Mesenchymal stem cell (in vitro differentiated cells and primary cell): ENCODE measurements at regions not wholly inside any gene's neighbourhood (a gene's known extent, or its start where the extent isn't known, plus 50 kb on each side); places are given as distances from the start of the nearest gene placed in this dataset.
"Not testable (repeated sequence)": the region's sequence is repeated elsewhere in the genome, so short reads cannot be mapped to it uniquely, and the experiment has no call there.

Experiments used
- DNase-seq: peaks from one replicate; pipeline ENCODE4 v3.0.0-alpha.2; 2013
- H2AFZ ChIP-seq: one replicate; pipeline ENCODE4 v1.6.1; 2013; ENCODE audit warnings: low read depth, mild to moderate bottlenecking, control low read depth, inconsistent platforms, low read length, moderate library complexity
- H2AK5ac ChIP-seq: 2 replicates; pipeline ENCODE4 v1.6.1; 2013; ENCODE audit warnings: low read length, moderate library complexity, mild to moderate bottlenecking, inconsistent platforms; ENCODE audit not compliant: severe bottlenecking
- H2BK120ac ChIP-seq: one replicate; pipeline ENCODE4 v1.6.1; 2013; ENCODE audit warnings: low read depth, mild to moderate bottlenecking, inconsistent platforms, low read length, moderate library complexity
- H2BK12ac ChIP-seq, 2 experiments: one replicate each; pipeline ENCODE4 v1.6.1; 2013; ENCODE audit warnings: inconsistent platforms in 2 of 2, low read length in 2 of 2, mild to moderate bottlenecking in 2 of 2, moderate library complexity in 2 of 2, control low read depth in 1 of 2
- H2BK15ac ChIP-seq: one replicate; pipeline ENCODE4 v1.6.1; 2013; ENCODE audit warnings: mild to moderate bottlenecking, low read depth, inconsistent platforms; ENCODE audit not compliant: poor library complexity, severe bottlenecking
- H2BK5ac ChIP-seq: 2 replicates; pipeline ENCODE4 v1.6.1; 2013; ENCODE audit warnings: low read depth, mild to moderate bottlenecking, low read length, control low read depth, inconsistent platforms; ENCODE audit not compliant: poor library complexity, severe bottlenecking
- H3K14ac ChIP-seq, 2 experiments: one replicate each; pipeline ENCODE4 v1.6.1; 2013; ENCODE audit warnings: inconsistent platforms in 2 of 2, low read length in 2 of 2, control low read depth in 1 of 2, mild to moderate bottlenecking in 1 of 2, moderate library complexity in 1 of 2
- H3K18ac ChIP-seq, 2 experiments: one replicate each; pipeline ENCODE4 v1.6.1; 2013; ENCODE audit warnings: inconsistent platforms in 2 of 2, low read length in 2 of 2, control low read depth in 1 of 2, low read depth in 1 of 2, mild to moderate bottlenecking in 1 of 2
- H3K23ac ChIP-seq, 2 experiments: one replicate each; pipeline ENCODE4 v1.6.1; 2013; ENCODE audit warnings: inconsistent platforms in 2 of 2, low read length in 2 of 2, mild to moderate bottlenecking in 2 of 2, moderate library complexity in 2 of 2, control low read depth in 1 of 2
- H3K27ac ChIP-seq: 2 replicates; pipeline ENCODE4 v1.5.1; 2013; ENCODE audit warnings: mild to moderate bottlenecking, moderate library complexity, low read length, control low read depth, inconsistent platforms; ENCODE audit not compliant: poor library complexity, severe bottlenecking
- H3K27me3 ChIP-seq, 2 experiments: 2 replicates each; pipeline versions ENCODE4 v1.6.1 to v1.7.0; 2013; ENCODE audit warnings: low read length in 2 of 2, mild to moderate bottlenecking in 2 of 2, moderate library complexity in 2 of 2, control low read depth in 1 of 2, inconsistent platforms in 1 of 2; ENCODE audit not compliant: control insufficient read depth in 1 of 2, insufficient read depth in 1 of 2
- H3K36me3 ChIP-seq, 2 experiments: 2 replicates each; pipeline versions ENCODE4 v1.6.1 to v1.7.0; 2013; ENCODE audit warnings: low read length in 2 of 2, control low read depth in 1 of 2, inconsistent platforms in 1 of 2, low read depth in 1 of 2, mild to moderate bottlenecking in 1 of 2; ENCODE audit not compliant: insufficient read depth in 2 of 2, control insufficient read depth in 1 of 2
- H3K4ac ChIP-seq, 2 experiments: one replicate each; pipeline ENCODE4 v1.6.1; 2013; ENCODE audit warnings: inconsistent platforms in 2 of 2, low read length in 2 of 2, mild to moderate bottlenecking in 2 of 2, moderate library complexity in 2 of 2, control low read depth in 1 of 2, low read depth in 1 of 2
- H3K4me1 ChIP-seq: 2 replicates; pipeline ENCODE4 v1.6.1; 2013; ENCODE audit warnings: low read depth, low read length, control low read depth; ENCODE audit not compliant: control insufficient read depth, insufficient read depth
- H3K4me2 ChIP-seq: 2 replicates; pipeline ENCODE4 v1.6.1; 2013; ENCODE audit warnings: low read length, mild to moderate bottlenecking, inconsistent platforms; ENCODE audit not compliant: poor library complexity, severe bottlenecking
- H3K4me3 ChIP-seq, 2 experiments: 2 replicates each; pipeline versions ENCODE4 v1.5.1 to v1.7.0; 2013; ENCODE audit warnings: low read length in 2 of 2, mild to moderate bottlenecking in 2 of 2, control low read depth in 1 of 2, low read depth in 1 of 2; ENCODE audit not compliant: insufficient read depth in 1 of 2
- H3K79me1 ChIP-seq: replicated peaks from 2 replicates; pipeline ENCODE4 v1.6.1; 2013; ENCODE audit warnings: mild to moderate bottlenecking, control low read depth, low read length, inconsistent platforms; ENCODE audit not compliant: poor library complexity, severe bottlenecking
- H3K9ac ChIP-seq: 2 replicates; pipeline ENCODE4 v1.7.0; 2013; ENCODE audit warnings: mild to moderate bottlenecking, low read length, moderate library complexity
- H3K9me3 ChIP-seq: 2 replicates; pipeline ENCODE4 v1.7.0; 2013; ENCODE audit warnings: mild to moderate bottlenecking, low read length; ENCODE audit not compliant: control insufficient read depth
- H4K8ac ChIP-seq: one replicate; pipeline ENCODE4 v1.6.1; 2013; ENCODE audit warnings: inconsistent platforms, mild to moderate bottlenecking, low read length, moderate library complexity
- H4K91ac ChIP-seq: one replicate; pipeline ENCODE4 v1.6.1; 2013; ENCODE audit warnings: mild to moderate bottlenecking, low read length, inconsistent platforms
- WGBS: methylation state at CpG from one replicate; pipeline ENCODE4 v1.1.7; 2013; ENCODE audit warnings: mixed read lengths; 5-methylcytosine and 5-hydroxymethylcytosine counted together

DNA sequence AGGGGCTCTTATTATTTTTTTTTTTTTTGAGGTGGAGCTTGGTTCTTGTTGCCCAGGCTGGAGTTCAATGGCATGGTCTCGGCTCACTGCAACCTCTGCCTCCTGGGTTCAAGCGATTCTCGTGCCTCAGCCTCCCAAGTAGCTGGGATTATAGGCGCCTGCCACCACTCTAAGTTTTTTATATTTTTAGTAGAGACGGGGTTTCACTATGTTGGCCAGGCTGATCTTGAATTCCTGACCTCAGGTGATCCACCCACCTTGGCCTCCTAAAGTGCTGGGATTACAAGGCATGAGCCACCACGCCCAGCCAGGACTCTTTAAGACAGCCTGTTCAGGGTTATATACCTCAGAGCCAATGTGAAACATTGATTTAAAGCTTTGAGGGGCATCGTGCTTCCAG lies 669.7 kb upstream of the TPTE start:
- WGBS = 71% methylated on average over 5 of the region's 7 CpGs
- H3K36me3 ChIP-seq, H3K23ac ChIP-seq, H3K79me1 ChIP-seq, H2AK5ac ChIP-seq, H3K27me3 ChIP-seq, H2BK120ac ChIP-seq, DNase-seq, H3K4me3 ChIP-seq, H3K18ac ChIP-seq, H2BK12ac ChIP-seq, H4K8ac ChIP-seq, H3K27ac ChIP-seq, H3K9ac ChIP-seq, H3K4me1 ChIP-seq, H3K14ac ChIP-seq, H2BK5ac ChIP-seq, H4K91ac ChIP-seq, H3K4ac ChIP-seq, H2BK15ac ChIP-seq, H3K4me2 ChIP-seq, H3K9me3 ChIP-seq, H2AFZ ChIP-seq: not testable (repeated sequence)

- not testable (repeated sequence) for H4K91ac ChIP-seq, H2AFZ ChIP-seq, H3K14ac ChIP-seq, H4K8ac ChIP-seq, H3K27ac ChIP-seq, H2BK120ac ChIP-seq, H3K4me3 ChIP-seq, H3K9ac ChIP-seq, H3K4me2 ChIP-seq, H3K18ac ChIP-seq, H3K79me1 ChIP-seq, H3K36me3 ChIP-seq, H2BK5ac ChIP-seq, H3K9me3 ChIP-seq, H3K4ac ChIP-seq, H2BK15ac ChIP-seq, DNase-seq, H3K4me1 ChIP-seq, H2BK12ac ChIP-seq, H2AK5ac ChIP-seq, H3K23ac ChIP-seq, H3K27me3 ChIP-seq
- 63% methylated on average over 9 of the region's 9 CpGs for WGBS
These were observed 663.8 kb upstream of the TPTE start for GRCh38 chr21:9857563-9857962.

DNA sequence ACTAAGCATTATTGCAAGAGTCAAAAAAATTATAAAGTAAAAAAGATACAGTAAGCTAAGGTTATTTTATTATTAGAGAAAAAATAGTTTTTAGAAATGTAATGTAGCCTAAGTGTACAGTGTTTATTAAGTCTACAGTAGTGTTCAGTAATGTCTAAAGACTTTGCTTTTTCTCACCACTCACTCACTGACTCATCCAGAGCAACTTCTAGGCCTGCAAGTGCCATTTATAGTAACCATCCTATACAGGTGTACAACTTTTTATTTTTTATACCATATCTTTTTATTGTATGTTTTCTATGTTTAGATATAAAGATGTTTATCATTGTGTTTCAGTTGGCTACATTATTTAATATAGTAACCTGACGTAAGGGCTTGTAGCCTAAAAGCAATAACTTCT lies 661.5 kb upstream of the TPTE start:
- no CpG with 5 or more reads among the region's 1 CpG for WGBS
- not testable (repeated sequence) for H3K36me3 ChIP-seq

GRCh38 chr21:9862456-9862855 lies 658.9 kb upstream of the TPTE start:
- not testable (repeated sequence) for H4K8ac ChIP-seq, H3K18ac ChIP-seq, H2BK15ac ChIP-seq, H3K23ac ChIP-seq, H3K36me3 ChIP-seq, H2BK12ac ChIP-seq, H3K9ac ChIP-seq, H3K4me2 ChIP-seq, H3K14ac ChIP-seq, H3K4me1 ChIP-seq, H2AFZ ChIP-seq, H4K91ac ChIP-seq, H3K27me3 ChIP-seq, H3K4ac ChIP-seq, DNase-seq, H3K27ac ChIP-seq, H2BK5ac ChIP-seq, H3K79me1 ChIP-seq, H2BK120ac ChIP-seq, H3K4me3 ChIP-seq, H2AK5ac ChIP-seq
- H3K9me3 ChIP-seq = peaks cover 13% of the 10 kb centered on the region
- 51% methylated on average over 3 of the region's 4 CpGs for WGBS

More for the DNA sequence above, 661.5 kb upstream of the TPTE start:
- not testable (repeated sequence) for H3K18ac ChIP-seq, H3K27ac ChIP-seq, H3K4me1 ChIP-seq, H3K4ac ChIP-seq, H2AFZ ChIP-seq, H2AK5ac ChIP-seq, H3K4me2 ChIP-seq, H3K9ac ChIP-seq, H3K4me3 ChIP-seq, H2BK12ac ChIP-seq, H2BK120ac ChIP-seq, H4K8ac ChIP-seq, H3K14ac ChIP-seq, H3K79me1 ChIP-seq, H3K27me3 ChIP-seq, DNase-seq, H4K91ac ChIP-seq, H3K23ac ChIP-seq, H2BK5ac ChIP-seq, H2BK15ac ChIP-seq
- peaks cover 13% of the 10 kb centered on the region for H3K9me3 ChIP-seq
